ENCODE measurements at regions not wholly inside any gene's neighbourhood (a gene's known extent, or its start where the extent isn't known, plus 50 kb on each side); places are given as distances from the start of the nearest gene placed in this dataset.
A peak's percentile ranks its signal among the peaks of the same experiment; 100 is the strongest.
"Not testable (repeated sequence)": the region's sequence is repeated elsewhere in the genome, so short reads cannot be mapped to it uniquely, and the experiment has no call there.

GRCh38 chr2:195570329-195570728, 86.7 kb upstream of the SLC39A10 start:
- DNase-seq (ENCODE audit: low read depth): no peak

- no peak for DNase-seq (ENCODE audit: low read depth)
These were observed 87.8 kb upstream of the SLC39A10 start for GRCh38 chr2:195569255-195569654.

GRCh38 chr2:195564625-195565135, 92.3 kb upstream of the SLC39A10 start:
- DNase-seq (ENCODE audit: low read depth): not testable (repeated sequence)

- DNase-seq (ENCODE audit: low read depth): no peak
These were observed 93.0 kb upstream of the SLC39A10 start for GRCh38 chr2:195563857-195564512.

- no peak for DNase-seq (ENCODE audit: low read depth)
These were observed 94.2 kb upstream of the SLC39A10 start for GRCh38 chr2:195562570-195563566.

- DNase-seq (ENCODE audit: low read depth): no peak
These were observed 95.7 kb upstream of the SLC39A10 start for GRCh38 chr2:195561116-195561921.

- DNase-seq (ENCODE audit: low read depth): no peak
These were observed 96.7 kb upstream of the SLC39A10 start for GRCh38 chr2:195560209-195560895.

- DNase-seq (ENCODE audit: low read depth): peak; percentile 39
These were observed 97.6 kb upstream of the SLC39A10 start for GRCh38 chr2:195559431-195559914.

- DNase-seq (ENCODE audit: low read depth): no peak
These were observed 101.1 kb upstream of the SLC39A10 start for GRCh38 chr2:195555971-195556370.

- DNase-seq (ENCODE audit: low read depth): no peak
These were observed 104.4 kb upstream of the SLC39A10 start for GRCh38 chr2:195552581-195552980.

GRCh38 chr2:195548198-195548940, 108.7 kb upstream of the SLC39A10 start:
- no peak for DNase-seq (ENCODE audit: low read depth)

- DNase-seq (ENCODE audit: low read depth): not testable (repeated sequence)
These were observed 109.7 kb upstream of the SLC39A10 start for GRCh38 chr2:195547268-195547840.

GRCh38 chr2:195545811-195546210, 111.2 kb upstream of the SLC39A10 start:
- DNase-seq (ENCODE audit: low read depth): no peak

- no peak for DNase-seq (ENCODE audit: low read depth)
These were observed 112.8 kb upstream of the SLC39A10 start for GRCh38 chr2:195543902-195544894.

GRCh38 chr2:195543063-195543462, 114.0 kb upstream of the SLC39A10 start:
- DNase-seq (ENCODE audit: low read depth): no peak

- DNase-seq (ENCODE audit: low read depth): no peak
These were observed 115.0 kb upstream of the SLC39A10 start for GRCh38 chr2:195542067-195542466.

GRCh38 chr2:195538937-195539336, 118.1 kb upstream of the SLC39A10 start:
- no peak for DNase-seq (ENCODE audit: low read depth)

- no peak for DNase-seq (ENCODE audit: low read depth)
These were observed 119.2 kb upstream of the SLC39A10 start for GRCh38 chr2:195537811-195538210.

GRCh38 chr2:195536906-195537305, 120.1 kb upstream of the SLC39A10 start:
- no peak for DNase-seq (ENCODE audit: low read depth)

Data from stimulated activated CD8-positive, alpha-beta memory T cell treated with anti-CD3 and anti-CD28 coated beads, Interleukin-4, amount 100 ng/mL, for 24 hours (primary cell).